ENCODE measurements at regions not wholly inside any gene's neighbourhood (a gene's known extent, or its start where the extent isn't known, plus 50 kb on each side); places are given as distances from the start of the nearest gene placed in this dataset.

GRCh38 chr1:2935751-2936390, 85.4 kb upstream of the ACTRT2 start:
- no peak for DNase-seq

- DNase-seq: no peak
Measured at GRCh38 chr1:2936559-2937515, 84.4 kb upstream of the ACTRT2 start.

GRCh38 chr1:2937805-2938204, 83.5 kb upstream of the ACTRT2 start:
- no peak for DNase-seq

DNA sequence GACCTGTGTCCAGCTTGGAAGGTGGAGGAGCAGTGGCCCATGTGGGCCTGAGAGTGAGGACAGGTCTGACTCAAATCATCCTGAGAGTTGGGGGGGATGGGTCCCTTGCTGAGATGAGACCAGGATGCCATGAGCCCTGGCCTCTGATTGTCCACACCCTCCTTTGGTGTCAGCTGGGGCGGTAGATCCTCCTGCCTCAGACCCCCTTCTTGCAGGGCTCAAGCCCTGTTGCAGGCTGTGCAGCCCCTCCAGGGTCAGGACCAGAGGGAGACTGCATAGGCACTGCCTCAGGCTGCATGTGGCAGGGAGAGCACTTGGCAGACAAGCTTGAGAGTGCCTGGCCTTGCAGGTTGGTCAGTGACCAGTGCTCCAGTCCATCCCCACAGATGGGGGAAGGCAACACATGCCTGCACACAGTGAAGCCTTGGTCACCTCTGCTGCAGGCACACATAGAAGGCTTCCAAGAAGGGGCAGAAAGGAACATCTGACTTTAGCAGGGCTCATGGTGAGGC, 82.2 kb upstream of the ACTRT2 start:
- no peak for DNase-seq

DNA sequence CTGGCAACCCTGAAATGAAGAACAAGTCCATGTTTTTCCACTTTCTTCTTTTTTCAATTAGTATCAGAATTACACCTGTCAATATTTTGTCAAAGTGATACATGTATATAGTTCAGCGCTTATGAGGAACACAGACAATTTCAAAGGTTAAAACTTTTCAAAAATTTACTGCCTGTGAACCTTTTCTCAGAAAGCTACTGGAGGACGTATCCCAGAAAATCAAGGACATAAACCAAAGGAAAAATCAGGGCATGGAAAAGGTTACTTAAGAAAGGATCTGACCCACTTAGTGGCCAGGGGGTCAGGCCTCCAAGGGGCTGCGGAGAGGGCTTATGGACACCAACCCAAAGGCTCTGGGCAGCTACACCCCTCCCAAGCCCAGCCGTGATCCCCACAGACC, 81.1 kb upstream of the ACTRT2 start:
- DNase-seq: no peak

DNA sequence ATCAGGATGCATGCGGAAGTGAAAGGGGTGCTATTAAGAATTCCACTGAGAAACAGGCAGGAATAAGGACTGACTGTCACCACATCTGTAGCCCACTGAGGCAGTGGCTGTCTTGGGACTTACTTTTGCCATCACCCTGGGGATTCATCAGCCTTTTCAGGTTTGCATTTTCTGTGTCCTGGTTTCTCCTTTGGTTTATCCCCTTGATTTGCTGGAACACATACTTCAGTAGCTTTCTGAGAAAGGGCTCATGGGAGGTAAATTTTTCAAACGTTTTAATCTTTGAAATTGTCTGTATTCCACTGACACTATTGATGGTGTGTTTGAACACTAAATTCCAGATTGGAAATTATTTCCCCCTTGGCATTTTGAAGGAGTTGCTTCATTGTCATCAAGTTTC, 80.2 kb upstream of the ACTRT2 start:
- DNase-seq: no peak

DNA sequence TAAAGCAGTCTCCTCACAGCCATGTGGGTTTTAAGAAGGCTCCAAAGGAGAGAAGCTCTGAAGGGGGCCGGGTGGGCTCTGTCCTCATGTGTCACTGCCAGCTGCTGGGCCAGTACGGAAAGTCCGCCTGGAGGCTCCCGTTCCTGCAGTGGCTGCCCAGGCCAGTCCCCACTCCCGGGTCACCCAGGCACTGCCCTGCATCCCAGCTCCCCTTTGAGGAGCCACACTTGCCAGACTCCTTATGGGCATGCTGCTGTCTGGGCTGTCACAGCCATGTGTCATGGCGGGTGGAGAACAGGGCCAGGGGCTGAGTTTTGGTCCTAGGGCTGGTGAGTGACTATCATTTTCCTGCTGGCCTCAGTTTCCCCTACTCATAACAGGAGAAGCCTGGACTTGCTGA, 79.4 kb upstream of the ACTRT2 start:
- no peak for DNase-seq

DNA sequence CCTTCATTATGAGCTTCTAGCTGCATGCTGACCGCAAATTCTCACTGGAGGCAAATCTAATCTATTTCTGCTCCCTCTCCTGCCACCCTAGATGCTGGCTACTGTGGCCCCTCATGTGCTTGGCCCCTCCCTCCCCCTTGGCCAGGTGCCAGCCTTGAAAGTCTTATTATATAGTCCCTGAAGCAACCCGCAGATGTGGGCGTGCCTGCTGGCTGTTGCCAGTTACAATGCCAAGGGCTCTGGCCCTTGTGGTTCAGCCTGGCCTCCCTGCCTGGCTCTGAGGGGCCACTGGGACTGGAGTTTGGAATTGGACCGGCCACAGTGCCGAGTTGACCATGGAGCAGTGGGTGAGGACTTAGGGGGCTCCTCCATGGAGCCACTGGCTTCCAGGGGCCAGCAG, 78.9 kb upstream of the ACTRT2 start:
- DNase-seq: no peak

- DNase-seq: no peak
Measured at GRCh38 chr1:2943686-2944260, 77.5 kb upstream of the ACTRT2 start.

- DNase-seq: no peak
Measured at GRCh38 chr1:2944705-2945104, 76.6 kb upstream of the ACTRT2 start.

GRCh38 chr1:2945821-2946231, 75.4 kb upstream of the ACTRT2 start:
- no peak for DNase-seq

- no peak for DNase-seq
Measured at GRCh38 chr1:2946291-2946690, 75.0 kb upstream of the ACTRT2 start.

- no peak for DNase-seq
Measured at GRCh38 chr1:2946999-2947690, 74.1 kb upstream of the ACTRT2 start.

- no peak for DNase-seq
Measured at GRCh38 chr1:2948001-2948750, 73.1 kb upstream of the ACTRT2 start.

DNA sequence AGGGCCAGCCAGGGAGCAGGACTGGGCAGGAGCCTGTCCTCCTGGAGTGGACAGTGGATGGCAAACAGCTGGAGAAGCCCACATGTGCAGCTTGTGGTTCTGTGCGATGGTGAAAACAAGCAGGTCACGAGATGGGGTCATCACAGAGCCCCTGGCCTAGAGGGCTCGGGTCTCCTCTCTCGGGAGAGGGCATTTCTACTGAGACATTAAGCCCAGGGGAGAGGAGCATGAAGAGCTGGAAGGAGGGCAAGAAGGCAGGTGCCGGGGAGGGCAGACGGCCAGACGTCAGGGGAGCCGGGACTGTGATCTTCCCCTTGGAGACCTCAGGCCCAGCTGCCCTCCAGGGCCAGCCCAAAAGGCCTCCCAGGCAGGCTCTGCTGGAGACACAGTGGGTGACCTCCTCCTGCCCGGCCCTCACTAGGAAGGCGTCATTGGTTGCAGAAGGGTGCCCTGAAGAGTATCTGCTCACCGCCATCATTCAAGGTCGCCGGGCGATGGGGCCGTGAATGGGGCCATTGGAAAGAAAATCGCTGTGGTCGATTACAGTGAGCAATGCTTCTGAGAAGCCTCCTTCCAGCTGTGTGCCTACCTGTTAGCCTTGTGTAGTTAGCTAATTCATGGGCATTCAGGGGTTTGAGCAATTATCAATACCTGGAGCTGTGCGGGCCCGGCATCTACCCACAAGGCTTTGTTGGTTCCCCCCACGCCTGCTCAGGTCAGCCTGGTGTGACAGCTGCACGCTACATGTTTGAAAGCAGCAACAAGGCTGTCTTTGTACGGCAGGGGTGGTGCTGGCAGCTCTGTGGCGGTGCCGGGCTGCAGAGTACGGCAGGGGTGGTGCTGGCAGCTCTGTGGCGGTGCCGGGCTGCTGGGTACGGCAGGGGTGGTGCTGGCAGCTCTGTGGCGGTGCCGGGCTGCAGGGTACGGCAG, 72.3 kb upstream of the ACTRT2 start:
- DNase-seq: no peak

DNA sequence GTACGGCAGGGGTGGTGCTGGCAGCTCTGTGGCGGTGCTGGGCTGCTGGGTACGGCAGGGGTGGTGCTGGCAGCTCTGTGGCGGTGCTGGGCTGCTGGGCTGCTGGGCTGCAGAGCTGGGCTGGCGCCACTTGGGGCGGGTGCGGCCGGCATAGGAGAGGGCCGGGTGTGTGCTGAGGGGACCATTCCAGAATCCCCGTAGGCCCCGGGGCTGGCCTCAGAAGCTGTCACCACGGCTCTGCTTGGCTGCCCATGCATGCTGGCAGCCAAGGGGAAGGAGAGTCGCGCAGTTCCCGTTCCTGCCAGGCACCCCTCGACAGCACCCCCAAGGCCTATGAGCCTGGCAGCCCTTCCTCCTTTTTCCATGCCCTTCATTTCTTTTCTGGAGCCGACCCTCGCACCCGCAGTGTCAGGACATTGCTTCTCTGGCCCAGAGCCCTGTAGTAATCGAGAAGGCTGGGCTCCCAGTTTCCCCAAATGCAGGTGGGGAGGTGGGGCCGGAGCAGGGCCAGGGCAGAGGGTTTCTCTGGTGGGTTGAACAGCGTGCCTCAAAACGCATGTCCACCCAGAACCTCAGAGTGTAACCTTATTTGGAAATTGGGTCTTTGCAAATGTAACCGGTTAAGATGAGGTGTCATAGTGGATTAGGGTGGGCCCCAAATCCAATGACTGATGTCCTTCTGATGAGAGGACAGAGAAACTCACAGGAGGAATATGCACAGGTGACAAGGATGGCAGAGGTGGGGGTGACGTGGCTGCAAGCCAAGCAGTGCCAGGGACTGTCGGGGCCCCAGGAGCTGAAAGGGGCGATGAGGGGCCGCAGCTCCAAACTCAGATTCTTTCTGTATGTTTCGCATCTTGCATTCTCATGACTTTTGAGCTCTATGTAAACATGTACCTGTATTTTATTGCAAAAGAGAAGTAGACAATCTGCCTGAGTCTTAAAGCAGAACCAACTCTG, 71.0 kb upstream of the ACTRT2 start:
- DNase-seq: no peak

- no peak for DNase-seq
Measured at GRCh38 chr1:2950926-2951305, 70.4 kb upstream of the ACTRT2 start.

DNA sequence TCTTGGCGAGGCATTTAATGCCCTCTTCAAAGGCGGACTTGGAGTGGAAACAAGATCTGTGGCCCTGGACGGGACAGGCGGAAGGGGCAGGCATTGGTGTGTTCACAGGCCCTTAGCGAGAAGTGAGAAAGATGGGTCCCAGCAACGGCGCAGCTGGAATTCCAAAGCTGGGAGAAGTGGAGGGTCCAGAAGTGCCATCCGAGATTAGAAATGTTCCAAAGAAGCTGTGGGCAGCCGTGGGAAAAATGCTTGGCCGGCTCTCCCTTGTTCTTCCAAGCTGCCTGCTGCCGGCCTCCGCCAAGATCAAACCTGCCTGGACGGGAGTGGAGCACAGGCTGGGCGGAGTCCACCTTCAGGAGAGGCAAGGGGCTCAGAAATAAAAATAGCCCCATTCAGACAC, 69.4 kb upstream of the ACTRT2 start:
- DNase-seq: no peak

DNA sequence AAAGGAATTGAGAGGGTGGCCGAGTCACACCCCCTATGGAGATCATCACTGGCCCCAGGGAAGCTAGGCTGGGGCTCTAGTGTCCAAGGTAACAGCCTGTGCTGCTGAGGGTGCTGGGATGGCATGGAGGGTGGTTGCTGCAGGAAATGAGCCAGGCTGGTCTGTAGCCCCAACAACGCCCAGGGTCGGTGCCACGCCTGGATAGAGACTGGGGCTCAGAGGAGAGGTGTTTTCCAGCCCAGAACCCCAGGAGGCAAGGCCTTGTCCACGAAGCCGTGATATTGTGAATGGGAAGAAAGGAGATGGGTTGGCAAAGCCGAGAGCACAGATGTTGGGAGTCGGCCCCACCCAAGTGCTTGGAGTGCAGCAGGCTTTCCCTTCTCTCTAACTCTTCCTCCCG, 68.9 kb upstream of the ACTRT2 start:
- DNase-seq: no peak

- no peak for DNase-seq
Measured at GRCh38 chr1:2952992-2953391, 68.3 kb upstream of the ACTRT2 start.
